SIG-M5 treated with dmso at 0.1 percent for 504 hours (cell line): ENCODE measurements at regions not wholly inside any gene's neighbourhood (a gene's known extent, or its start where the extent isn't known, plus 50 kb on each side); places are given as distances from the start of the nearest gene placed in this dataset.
"Not testable (repeated sequence)": the region's sequence is repeated elsewhere in the genome, so short reads cannot be mapped to it uniquely, and the experiment has no call there.

Experiments
- DNase-seq: peaks from one replicate; lab custom pipeline; 2025; ENCODE audit not compliant: unreplicated experiment; lab: John Stamatoyannopoulos, UW

GRCh38 chr22:22976033-22976922 lies 88.7 kb downstream of the IGLL5 start:
- DNase-seq: no peak

- no peak for DNase-seq
Observed at GRCh38 chr22:22977479-22978200, 90.0 kb downstream of the IGLL5 start.

DNA sequence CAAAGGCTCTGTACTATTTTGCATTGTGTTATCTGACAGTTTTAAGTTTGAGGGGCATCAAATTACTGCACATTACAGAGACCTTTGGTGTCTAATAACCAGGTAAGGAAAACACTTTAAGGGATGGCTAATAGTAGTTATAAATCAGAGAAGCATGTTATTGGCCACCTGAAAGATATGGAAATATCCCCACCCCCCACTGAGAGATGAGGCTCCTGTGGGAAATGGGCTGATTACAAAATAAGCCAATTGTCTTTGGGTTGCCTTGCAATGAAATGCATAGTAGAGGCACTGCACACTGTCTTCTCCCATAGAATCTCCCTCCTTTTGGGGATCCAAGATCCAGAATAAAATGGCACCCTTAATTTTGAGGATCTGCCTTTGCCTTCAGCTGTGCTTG lies 91.0 kb downstream of the IGLL5 start:
- DNase-seq: no peak

DNA sequence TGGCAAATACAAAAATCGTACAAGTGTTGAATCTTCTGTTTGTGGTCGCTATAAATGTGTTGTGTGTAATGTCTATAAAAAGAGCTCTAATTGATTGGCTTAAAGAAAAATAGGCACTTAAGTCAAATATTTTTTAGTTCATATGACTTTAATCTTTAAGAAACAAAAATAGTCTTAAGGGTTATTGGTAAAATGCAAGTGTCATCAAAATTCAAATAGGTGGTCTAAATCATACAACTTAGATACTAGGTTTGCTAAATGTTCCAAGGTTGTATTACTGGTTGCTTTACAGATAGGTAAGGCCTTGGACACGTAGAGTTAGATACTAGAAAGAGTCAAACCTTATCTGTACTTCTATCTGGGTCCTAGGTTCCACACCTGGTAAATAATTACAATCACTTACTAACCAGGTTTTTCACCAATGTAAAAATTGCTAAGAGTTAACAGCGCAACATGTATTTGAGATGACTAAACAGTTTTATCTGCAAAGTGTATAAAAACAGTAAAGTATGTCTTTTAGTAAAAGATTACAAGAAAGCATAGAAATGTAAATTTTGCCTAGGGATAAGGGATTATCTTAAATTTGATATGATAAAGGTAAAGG lies 91.1 kb upstream of the GNAZ start:
- no peak for DNase-seq

- DNase-seq: no peak
Observed at GRCh38 chr22:22979954-22980353, 90.4 kb upstream of the GNAZ start.

- no peak for DNase-seq
Observed at GRCh38 chr22:22981670-22982571, 88.4 kb upstream of the GNAZ start.

DNA sequence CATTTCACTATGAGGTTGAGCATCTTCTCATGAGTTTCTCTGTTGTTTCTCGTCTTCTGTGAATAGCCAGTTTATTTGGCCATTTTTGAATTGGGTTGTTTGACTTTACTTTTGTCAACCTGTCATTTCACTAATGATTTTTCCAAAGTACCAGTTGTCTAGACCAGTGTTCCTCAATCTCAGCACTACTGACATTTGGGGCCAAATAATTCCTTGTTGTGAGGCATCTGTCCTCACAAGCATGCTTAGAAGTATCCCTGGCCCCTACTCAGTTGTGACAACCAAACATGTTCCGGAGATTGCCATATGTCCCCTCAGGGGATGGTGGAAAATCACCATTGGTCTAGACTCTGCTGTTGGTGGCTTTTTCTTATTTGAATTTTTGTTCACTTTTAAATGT lies 87.7 kb upstream of the GNAZ start:
- no peak for DNase-seq

DNA sequence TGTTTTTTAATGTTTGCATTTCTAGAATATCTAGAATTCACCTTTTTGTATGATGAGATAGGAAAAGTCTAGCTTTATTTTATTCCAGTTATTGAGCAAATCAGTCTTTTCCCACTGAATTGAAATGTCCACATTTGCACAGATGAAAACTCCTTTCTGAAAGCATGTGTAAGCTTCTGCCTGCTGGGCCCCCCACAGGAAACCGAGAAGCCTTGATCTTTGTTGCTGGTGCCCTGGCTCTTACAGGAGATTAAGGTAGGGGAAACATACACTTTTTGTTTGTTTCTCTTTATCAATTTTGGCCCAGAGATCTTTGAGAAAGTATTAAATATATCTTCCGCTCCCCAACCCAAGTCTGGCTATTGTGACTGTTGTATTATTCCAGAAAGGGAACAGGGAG lies 87.2 kb upstream of the GNAZ start:
- DNase-seq: no peak

- DNase-seq: no peak
Observed at GRCh38 chr22:22983816-22984215, 86.5 kb upstream of the GNAZ start.

DNA sequence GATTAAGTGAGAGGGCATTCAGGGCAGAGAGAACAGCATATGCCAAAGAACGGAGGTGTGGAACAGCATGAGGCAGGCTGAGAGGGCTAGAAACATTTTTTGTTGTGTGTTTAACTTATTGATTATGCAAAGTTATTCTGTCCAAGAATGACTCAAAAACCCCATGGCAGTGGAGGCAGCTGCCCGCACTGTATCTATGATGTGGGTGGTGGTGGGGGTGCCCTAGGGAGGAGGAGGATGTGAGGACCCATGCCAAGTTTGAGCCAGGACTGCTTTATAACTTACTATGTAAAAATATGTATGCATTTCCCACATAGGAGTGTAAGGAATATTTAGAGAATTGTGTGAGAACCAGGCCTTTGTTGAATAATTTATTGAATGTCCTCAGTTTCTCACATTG lies 85.4 kb upstream of the GNAZ start:
- no peak for DNase-seq

DNA sequence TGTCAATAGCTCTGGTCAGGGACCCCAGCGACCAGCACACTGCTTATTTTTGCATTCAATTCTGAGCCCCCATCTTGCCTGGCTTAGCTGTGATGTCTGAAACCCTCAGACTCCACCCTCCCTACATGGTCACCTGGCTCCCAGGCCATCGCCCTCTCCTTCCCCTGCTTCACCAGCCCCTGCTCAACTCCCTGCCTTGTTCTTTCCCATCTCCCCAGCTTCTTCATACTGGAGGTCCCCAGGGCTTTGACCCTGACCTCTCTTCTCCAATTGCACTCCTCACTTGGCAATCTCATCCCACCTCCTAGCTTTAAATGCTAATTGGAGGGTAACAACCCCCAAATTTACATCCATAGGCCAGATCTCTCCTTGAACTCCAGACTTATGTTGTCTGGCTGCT lies 84.3 kb upstream of the GNAZ start:
- no peak for DNase-seq

- DNase-seq: no peak
Observed at GRCh38 chr22:22986640-22987039, 83.7 kb upstream of the GNAZ start.

GRCh38 chr22:22988150-22988549 lies 82.2 kb upstream of the GNAZ start:
- no peak for DNase-seq

DNA sequence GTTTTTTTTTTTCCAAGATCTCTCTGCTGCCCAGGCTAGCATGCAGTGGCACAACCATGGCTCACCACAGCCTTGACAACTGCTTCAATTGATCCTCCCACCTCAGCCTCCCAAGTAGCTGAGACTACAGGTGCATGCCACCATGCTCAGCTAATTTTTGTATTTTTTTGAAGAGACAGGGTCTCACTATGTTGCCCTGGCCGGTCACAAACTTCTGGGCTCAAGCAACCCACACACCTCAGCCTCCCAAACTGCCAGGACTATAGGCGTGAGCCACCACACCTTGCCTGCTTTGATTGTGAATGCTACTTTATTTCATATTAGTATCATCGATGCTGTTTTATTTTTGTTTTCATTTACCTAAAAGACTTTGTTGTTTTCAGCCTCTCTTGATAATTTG lies 81.5 kb upstream of the GNAZ start:
- DNase-seq: no peak

DNA sequence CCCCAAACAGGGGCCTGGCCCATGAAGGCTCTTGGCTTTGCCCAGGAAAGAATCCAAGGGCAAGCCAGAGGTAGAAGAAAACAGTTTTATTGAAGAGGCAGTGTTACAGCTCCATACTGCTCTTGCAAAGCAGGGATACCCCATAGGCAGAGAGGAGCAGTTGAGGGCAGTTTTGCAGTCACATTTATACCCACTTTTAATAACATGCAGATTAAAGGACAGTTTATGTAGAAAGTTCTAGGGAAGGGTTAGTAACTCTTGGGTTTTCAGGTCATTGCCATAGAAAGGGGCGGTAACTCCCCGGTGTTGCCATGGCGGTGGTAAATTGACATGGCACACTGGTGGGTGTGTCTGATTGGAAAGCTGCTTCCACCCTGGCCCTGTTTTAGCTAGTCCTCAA lies 80.5 kb upstream of the GNAZ start:
- DNase-seq: no peak

DNA sequence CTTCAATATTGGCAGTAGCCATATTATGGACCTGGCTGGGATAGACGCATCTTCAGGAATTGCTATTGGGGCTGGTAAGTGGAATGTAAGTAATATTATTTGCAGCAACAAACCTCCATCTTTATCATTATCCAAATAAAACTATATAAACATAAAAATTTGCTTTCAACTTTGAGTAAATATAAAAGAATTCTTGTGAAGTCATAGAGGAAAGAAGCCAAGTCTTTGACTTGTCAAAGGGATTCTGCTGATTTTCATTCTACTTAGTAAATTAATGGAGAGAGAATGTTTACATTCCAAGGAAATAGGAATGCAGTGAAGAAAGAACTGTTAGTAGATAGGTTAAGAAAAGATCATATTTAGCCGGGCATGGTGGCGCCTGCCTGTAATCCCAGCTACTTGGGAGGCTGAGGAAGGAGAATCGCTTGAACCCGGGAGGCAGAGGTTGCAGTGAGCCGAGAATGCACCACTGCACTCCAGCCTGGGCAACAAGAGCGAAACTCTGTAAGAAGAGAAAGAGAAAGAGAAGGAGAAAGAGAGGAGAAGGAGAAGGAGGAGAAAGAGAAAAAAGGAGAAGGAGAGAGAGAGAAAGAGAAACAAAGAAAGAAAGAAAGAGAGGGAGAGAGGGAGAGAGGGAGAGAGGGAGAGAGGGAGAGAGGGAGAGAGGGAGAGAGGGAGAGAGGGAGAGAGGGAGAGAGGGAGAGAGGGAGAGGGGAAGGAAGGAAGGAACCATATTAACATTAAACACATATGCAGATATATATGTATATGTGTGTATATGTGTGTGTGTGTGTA lies 79.4 kb upstream of the GNAZ start:
- DNase-seq: not testable (repeated sequence)

DNA sequence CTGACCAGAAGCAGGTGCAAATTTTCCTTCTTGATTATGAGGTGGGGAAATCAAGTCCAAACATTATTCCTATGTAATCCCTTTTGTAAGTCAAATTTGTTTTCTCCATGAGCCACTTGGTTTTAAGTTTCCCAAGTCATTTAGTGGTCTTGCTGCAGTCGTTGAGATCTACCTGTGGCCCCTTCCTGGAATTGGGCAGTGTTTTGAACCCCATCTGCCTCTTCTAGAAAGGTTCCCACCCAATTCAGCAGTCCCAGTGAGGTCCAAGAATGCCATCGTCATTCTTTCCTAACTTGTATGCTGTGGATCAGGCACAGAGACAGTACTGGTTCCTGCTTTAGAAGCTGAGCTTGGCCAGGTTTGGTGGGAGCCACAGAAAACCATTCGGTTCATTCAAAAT lies 77.8 kb upstream of the GNAZ start:
- no peak for DNase-seq

DNA sequence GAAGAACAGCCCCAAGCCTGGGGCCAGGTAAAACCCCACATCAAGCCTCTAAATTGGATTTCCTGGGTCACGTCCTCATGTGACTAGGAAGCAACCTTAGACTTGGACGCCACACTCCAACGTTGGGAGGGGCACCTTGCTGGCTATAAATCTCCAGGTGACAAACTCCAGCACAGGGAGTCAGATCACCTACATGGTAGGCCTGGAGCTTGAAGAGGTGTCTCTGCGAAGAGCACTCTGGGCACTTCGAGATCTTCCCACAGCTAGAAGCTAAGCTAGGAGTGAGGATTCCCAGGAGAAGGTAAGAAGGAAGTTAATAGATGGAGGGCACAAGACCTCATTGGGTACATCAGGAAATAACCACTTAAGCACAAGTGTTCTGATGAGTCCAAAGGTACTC lies 77.1 kb upstream of the GNAZ start:
- no peak for DNase-seq

GRCh38 chr22:22995166-22995565 lies 75.2 kb upstream of the GNAZ start:
- no peak for DNase-seq
